Neural cell (in vitro differentiated cells): ENCODE measurements at regions not wholly inside any gene's neighbourhood (a gene's known extent, or its start where the extent isn't known, plus 50 kb on each side); places are given as distances from the start of the nearest gene placed in this dataset.

ENCODE experiments used
- EP300 ChIP-seq: fragments of 450-650 bp; conservative IDR thresholded peaks from 2 replicates; pipeline ENCODE4 v1.6.1; 2014; ENCODE audit warnings: antibody characterized with exemption, mild to moderate bottlenecking, moderate library complexity; ENCODE audit not compliant: poor library complexity, severe bottlenecking
- EZH2 ChIP-seq: fragments of 200-600, 300-800 bp; shearing (Covaris generic), sonication (generic); IDR thresholded peaks from 2 replicates; pipeline ENCODE4 v1.6.1; 2014; ENCODE audit warnings: antibody characterized with exemption, low read length, borderline replicate concordance, mild to moderate bottlenecking; ENCODE audit not compliant: insufficient read depth, poor library complexity, severe bottlenecking
- TF ChIP-seq, protein P1 (sequence below): fragments of 450-650 bp; IDR thresholded peaks from 2 replicates; pipeline ENCODE4 v1.5.1; 2014; ENCODE audit warnings: antibody characterized with exemption, mild to moderate bottlenecking, moderate library complexity; ENCODE audit not compliant: poor library complexity, severe bottlenecking

DNA sequence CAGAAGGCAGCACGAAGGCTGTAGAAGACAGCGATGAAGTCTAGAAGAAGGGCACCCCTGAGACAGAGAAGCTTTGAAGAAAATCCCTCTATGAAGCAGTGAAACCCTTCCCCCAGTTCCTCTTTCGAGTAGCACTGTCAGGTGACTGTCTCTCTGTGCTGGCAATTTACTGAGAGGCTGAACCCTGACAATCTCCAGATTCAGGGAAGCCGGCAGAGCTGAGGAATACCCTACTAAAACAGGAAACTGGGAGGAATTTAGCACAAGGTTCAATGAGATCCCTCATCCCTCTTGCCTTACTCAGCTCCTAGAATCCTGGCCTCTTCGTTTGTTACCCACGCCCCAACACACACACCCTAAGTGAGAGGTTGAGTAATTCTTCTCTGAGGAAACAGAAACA lies 239.7 kb upstream of the NOCT start:
- TF ChIP-seq, protein P1, sequence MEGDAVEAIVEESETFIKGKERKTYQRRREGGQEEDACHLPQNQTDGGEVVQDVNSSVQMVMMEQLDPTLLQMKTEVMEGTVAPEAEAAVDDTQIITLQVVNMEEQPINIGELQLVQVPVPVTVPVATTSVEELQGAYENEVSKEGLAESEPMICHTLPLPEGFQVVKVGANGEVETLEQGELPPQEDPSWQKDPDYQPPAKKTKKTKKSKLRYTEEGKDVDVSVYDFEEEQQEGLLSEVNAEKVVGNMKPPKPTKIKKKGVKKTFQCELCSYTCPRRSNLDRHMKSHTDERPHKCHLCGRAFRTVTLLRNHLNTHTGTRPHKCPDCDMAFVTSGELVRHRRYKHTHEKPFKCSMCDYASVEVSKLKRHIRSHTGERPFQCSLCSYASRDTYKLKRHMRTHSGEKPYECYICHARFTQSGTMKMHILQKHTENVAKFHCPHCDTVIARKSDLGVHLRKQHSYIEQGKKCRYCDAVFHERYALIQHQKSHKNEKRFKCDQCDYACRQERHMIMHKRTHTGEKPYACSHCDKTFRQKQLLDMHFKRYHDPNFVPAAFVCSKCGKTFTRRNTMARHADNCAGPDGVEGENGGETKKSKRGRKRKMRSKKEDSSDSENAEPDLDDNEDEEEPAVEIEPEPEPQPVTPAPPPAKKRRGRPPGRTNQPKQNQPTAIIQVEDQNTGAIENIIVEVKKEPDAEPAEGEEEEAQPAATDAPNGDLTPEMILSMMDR: no peak
- TF ChIP-seq EZH2 (no peak), EP300 (no peak)
